Neuronal stem cell (in vitro differentiated cells): ENCODE measurements at regions not wholly inside any gene's neighbourhood (a gene's known extent, or its start where the extent isn't known, plus 50 kb on each side); places are given as distances from the start of the nearest gene placed in this dataset.
A peak's percentile ranks its signal among the peaks of the same experiment; 100 is the strongest.

ENCODE experiments used
- DNase-seq: peaks from one replicate; pipeline ENCODE4 v3.0.0-alpha.2; 2013; ENCODE audit warnings: low spot score
- H2AFZ ChIP-seq: one replicate; pipeline ENCODE4 v1.6.1; 2013; ENCODE audit warnings: mild to moderate bottlenecking, low read length, inconsistent platforms
- H2AK5ac ChIP-seq: 2 replicates; pipeline ENCODE4 v1.6.1; 2013; ENCODE audit warnings: low read depth, mild to moderate bottlenecking, inconsistent platforms, low read length, moderate library complexity, mixed read lengths
- H2BK120ac ChIP-seq: 2 replicates; pipeline ENCODE4 v1.6.1; 2013; ENCODE audit warnings: low read depth, mild to moderate bottlenecking, inconsistent platforms, low read length, moderate library complexity, mixed read lengths
- H2BK12ac ChIP-seq: one replicate; pipeline ENCODE4 v1.6.1; 2013; ENCODE audit warnings: low read length, inconsistent platforms
- H2BK15ac ChIP-seq: 2 replicates; pipeline ENCODE4 v1.6.1; 2013; ENCODE audit warnings: mild to moderate bottlenecking, low read length, inconsistent platforms, mixed read lengths
- H2BK5ac ChIP-seq: one replicate; pipeline ENCODE4 v1.6.1; 2013; ENCODE audit warnings: inconsistent platforms, mild to moderate bottlenecking, low read length, moderate library complexity
- H3K14ac ChIP-seq: one replicate; pipeline ENCODE4 v1.6.1; 2013; ENCODE audit warnings: low read length, inconsistent platforms
- H3K18ac ChIP-seq: 2 replicates; pipeline ENCODE4 v1.6.1; 2013; ENCODE audit warnings: low read length, inconsistent platforms
- H3K23ac ChIP-seq: 2 replicates; pipeline ENCODE4 v1.6.1; 2013; ENCODE audit warnings: low read depth, mild to moderate bottlenecking, mixed read lengths, low read length, inconsistent platforms; ENCODE audit not compliant: poor library complexity
- H3K27ac ChIP-seq: replicated peaks from 3 replicates; pipeline ENCODE4 v1.5.1; 2013; ENCODE audit warnings: low read length, inconsistent platforms
- H3K27me3 ChIP-seq, 3 experiments: 2 replicates each; pipeline ENCODE4 v1.6.1; 2013; ENCODE audit warnings: low read length in 3 of 3, mild to moderate bottlenecking in 2 of 3, inconsistent platforms in 1 of 3, low read depth in 1 of 3, mixed read lengths in 1 of 3, moderate library complexity in 1 of 3; ENCODE audit not compliant: control insufficient read depth in 3 of 3, insufficient read depth in 3 of 3
- H3K36me3 ChIP-seq, 2 donors: replicated peaks in 1 of 2; 2 replicates each; pipeline ENCODE4 v1.6.1; 2013; ENCODE audit warnings: low read length in 2 of 2; ENCODE audit not compliant: control insufficient read depth in 2 of 2, insufficient read depth in 2 of 2
- H3K4ac ChIP-seq: 2 replicates; pipeline ENCODE4 v1.6.1; 2013; ENCODE audit warnings: inconsistent platforms, mild to moderate bottlenecking, low read length, moderate library complexity
- H3K4me1 ChIP-seq, 2 donors: 1 replicate in 1 of 2; 2 replicates in 1 of 2; pipeline ENCODE4 v1.6.1; 2013; ENCODE audit warnings: low read length in 2 of 2, low read depth in 1 of 2; ENCODE audit not compliant: control insufficient read depth in 2 of 2, insufficient read depth in 1 of 2
- H3K4me2 ChIP-seq: one replicate; pipeline ENCODE4 v1.6.1; 2013; ENCODE audit warnings: mild to moderate bottlenecking, low read length, inconsistent platforms; ENCODE audit not compliant: insufficient read depth, poor library complexity, severe bottlenecking
- H3K4me3 ChIP-seq, 2 donors: 2 replicates each; pipeline ENCODE4 v1.5.1; 2013; ENCODE audit warnings: low read length in 2 of 2, mild to moderate bottlenecking in 2 of 2, inconsistent platforms in 1 of 2, moderate library complexity in 1 of 2
- H3K79me1 ChIP-seq: one replicate; pipeline ENCODE4 v1.6.1; 2013; ENCODE audit warnings: low read depth, mild to moderate bottlenecking, inconsistent platforms, low read length, moderate library complexity
- H3K9ac ChIP-seq: one replicate; pipeline ENCODE4 v1.6.1; 2013; ENCODE audit warnings: mild to moderate bottlenecking, low read depth, low read length, inconsistent platforms; ENCODE audit not compliant: poor library complexity
- H3K9me3 ChIP-seq, 2 donors: replicated peaks in 1 of 2; 2 replicates each; pipeline versions ENCODE3 to v1.6.1; 2013; ENCODE audit warnings: low read length in 2 of 2, mild to moderate bottlenecking in 2 of 2, inconsistent platforms in 1 of 2, low read depth in 1 of 2, mixed read lengths in 1 of 2, moderate library complexity in 1 of 2; ENCODE audit not compliant: control insufficient read depth in 2 of 2, insufficient read depth in 1 of 2
- H4K8ac ChIP-seq: one replicate; pipeline ENCODE4 v1.6.1; 2013; ENCODE audit warnings: low read depth, mild to moderate bottlenecking, inconsistent platforms, low read length, moderate library complexity
- H4K91ac ChIP-seq: one replicate; pipeline ENCODE4 v1.6.1; 2013; ENCODE audit warnings: low read length, low read depth, mild to moderate bottlenecking, inconsistent platforms; ENCODE audit not compliant: poor library complexity
- WGBS, 2 donors: extraction: QIAGEN DNeasy Blood & Tissue Kit; methylation state at CpG; one replicate each; pipeline ENCODE4 v1.1.7; 2013; ENCODE audit warnings: missing lambda C conversion rate in 2 of 2, mixed read lengths in 1 of 2; ENCODE audit not compliant: insufficient read length in 2 of 2, insufficient replicate concordance in 1 of 2; ENCODE audit errors: extremely low coverage in 2 of 2; 5-methylcytosine and 5-hydroxymethylcytosine counted together

DNA sequence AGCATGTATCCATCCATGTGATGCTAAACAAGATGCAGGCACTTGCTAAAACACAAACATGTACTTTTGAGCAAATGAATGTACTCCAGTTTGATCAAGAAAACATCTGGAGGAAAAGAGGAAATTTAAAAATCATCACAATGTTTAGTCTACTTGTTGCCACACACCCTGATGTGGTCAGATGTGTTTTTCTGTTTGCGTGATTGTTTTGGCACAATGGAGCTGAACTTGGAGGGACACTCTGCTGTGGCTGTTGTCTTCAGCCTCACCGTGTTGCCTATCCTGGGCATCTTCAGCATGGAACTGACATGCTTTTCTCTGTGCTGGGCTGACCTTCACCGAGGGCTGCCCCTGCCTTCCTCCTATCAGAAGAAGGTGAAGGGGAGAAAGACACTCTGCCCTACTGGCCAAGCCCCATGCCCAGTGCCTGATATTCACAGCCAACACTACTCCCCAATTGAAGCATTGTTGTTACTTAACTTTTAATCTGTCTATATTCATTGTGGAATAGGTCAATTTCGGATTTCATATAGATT is 268.3 kb upstream of the IGFBP3 start:
- Histone ChIP-seq H3K14ac (peak overlapping the region; percentile 10), H3K27ac (no peak overlapping the region), H3K9me3 (peaks cover 0 to 3% of the 10 kb centered on the region in 2 donors), H2BK5ac (no peak overlapping the region), H4K91ac (no peak overlapping the region), H2AK5ac (no peak overlapping the region), H3K4me1 (peaks cover 0 to 5% of the 10 kb centered on the region in 2 donors), H2BK120ac (no peak overlapping the region), H2BK15ac (no peak overlapping the region), H3K79me1 (no peaks in the 10 kb centered on the region), H3K23ac (no peak overlapping the region), H2BK12ac (no peak overlapping the region), H3K4ac (no peak overlapping the region), H3K4me2 (no peak overlapping the region), H3K36me3 (no peaks in the 10 kb centered on the region), H3K18ac (no peak overlapping the region), H3K9ac (no peak overlapping the region), H4K8ac (no peak overlapping the region), H3K4me3 (no peak overlapping the region), H2AFZ (no peak overlapping the region), H3K27me3 (no peaks in the 10 kb centered on the region)
- no CpG with 5 or more reads among the region's 4 CpGs for WGBS, 2 donors
- no peak for DNase-seq

DNA sequence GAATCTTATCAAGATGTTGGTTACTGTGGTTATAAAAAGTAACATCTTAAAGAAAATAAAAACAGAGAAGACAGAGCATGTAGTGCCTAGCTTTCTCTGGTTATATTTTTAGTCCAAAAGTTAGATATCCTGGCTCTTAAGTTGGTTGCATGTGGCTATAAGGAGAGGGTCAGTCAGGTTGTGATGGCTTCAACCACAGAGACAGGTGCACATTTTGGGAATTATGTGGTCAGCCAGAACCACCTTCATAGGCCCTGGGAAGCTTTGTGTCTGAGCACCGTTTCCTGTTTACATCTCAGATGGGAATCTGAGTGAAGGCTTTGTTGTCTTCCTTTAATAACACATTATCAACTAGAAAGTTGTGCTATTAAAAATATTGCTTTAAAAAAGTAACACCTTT is 265.1 kb upstream of the IGFBP3 start:
- H2AK5ac ChIP-seq = no peak overlapping the region
- DNase-seq = no peak
- WGBS, 2 donors = no CpG with 5 or more reads among the region's 1 CpG

DNA sequence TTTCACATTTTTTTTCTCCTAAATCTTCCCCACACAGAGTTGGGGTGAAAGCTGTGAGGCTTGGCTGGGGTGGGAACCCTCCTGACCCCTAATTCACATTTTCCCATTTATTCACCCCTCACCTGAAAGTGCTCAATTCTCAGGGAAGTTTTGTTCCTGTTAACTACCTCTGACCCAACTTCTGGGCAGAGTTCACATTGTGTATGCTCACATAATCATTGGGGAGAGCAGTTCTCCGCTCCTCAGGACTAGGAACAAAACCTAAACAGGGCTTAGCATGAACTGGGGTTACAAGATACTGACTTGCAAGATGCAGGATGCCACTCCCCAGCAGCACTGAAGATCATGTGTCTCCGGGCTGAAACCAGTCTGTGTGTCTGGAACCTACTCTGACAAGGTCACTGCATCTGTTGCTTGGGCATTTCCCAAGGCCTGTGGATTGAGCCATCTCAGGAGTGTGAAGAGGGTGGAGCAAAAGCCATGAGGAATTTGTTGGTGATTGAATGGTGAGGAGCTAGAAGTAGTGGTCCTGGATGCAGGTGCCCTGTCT is 258.1 kb upstream of the IGFBP3 start:
- peaks cover 3 to 5% of the 10 kb centered on the region in 2 donors for H3K9me3 ChIP-seq
- no peak overlapping the region for H2AFZ ChIP-seq
- H3K36me3 ChIP-seq = no peaks in the 10 kb centered on the region
- no peak overlapping the region for H3K14ac ChIP-seq
- H3K27me3 ChIP-seq = no peaks in the 10 kb centered on the region
- no peak overlapping the region for H4K91ac ChIP-seq
- H4K8ac ChIP-seq = peak overlapping the region; percentile 33
- no peak overlapping the region for H3K4me3 ChIP-seq
- H2AK5ac ChIP-seq = no peak overlapping the region
- no peaks in the 10 kb centered on the region for H3K4me1 ChIP-seq
- no peak overlapping the region for H3K9ac ChIP-seq
- H3K18ac ChIP-seq = no peak overlapping the region
- no peak for DNase-seq
- H3K23ac ChIP-seq = no peak overlapping the region
- H3K4me2 ChIP-seq = no peak overlapping the region
- no peak overlapping the region for H3K27ac ChIP-seq
- no peak overlapping the region for H2BK120ac ChIP-seq
- no CpG with 5 or more reads among the region's 2 CpGs for WGBS, 2 donors
- H2BK15ac ChIP-seq = no peak overlapping the region
- no peaks in the 10 kb centered on the region for H3K79me1 ChIP-seq
- H2BK12ac ChIP-seq = no peak overlapping the region
- no peak overlapping the region for H2BK5ac ChIP-seq
- no peak overlapping the region for H3K4ac ChIP-seq

More for the DNA sequence above, 265.1 kb upstream of the IGFBP3 start:
- Histone ChIP-seq H4K91ac (no peak overlapping the region), H2BK12ac (no peak overlapping the region), H2BK120ac (no peak overlapping the region), H3K4me2 (no peak overlapping the region), H3K36me3 (no peaks in the 10 kb centered on the region), H3K4ac (no peak overlapping the region), H2BK15ac (no peak overlapping the region), H3K27ac (no peak overlapping the region), H4K8ac (no peak overlapping the region), H2BK5ac (no peak overlapping the region), H2AFZ (no peak overlapping the region), H3K18ac (no peak overlapping the region), H3K27me3 (no peaks in the 10 kb centered on the region), H3K4me3 (no peak overlapping the region), H3K9me3 (peaks cover 3 to 5% of the 10 kb centered on the region in 2 donors), H3K4me1 (no peaks in the 10 kb centered on the region), H3K23ac (no peak overlapping the region), H3K14ac (no peak overlapping the region), H3K9ac (no peak overlapping the region), H3K79me1 (no peaks in the 10 kb centered on the region)

DNA sequence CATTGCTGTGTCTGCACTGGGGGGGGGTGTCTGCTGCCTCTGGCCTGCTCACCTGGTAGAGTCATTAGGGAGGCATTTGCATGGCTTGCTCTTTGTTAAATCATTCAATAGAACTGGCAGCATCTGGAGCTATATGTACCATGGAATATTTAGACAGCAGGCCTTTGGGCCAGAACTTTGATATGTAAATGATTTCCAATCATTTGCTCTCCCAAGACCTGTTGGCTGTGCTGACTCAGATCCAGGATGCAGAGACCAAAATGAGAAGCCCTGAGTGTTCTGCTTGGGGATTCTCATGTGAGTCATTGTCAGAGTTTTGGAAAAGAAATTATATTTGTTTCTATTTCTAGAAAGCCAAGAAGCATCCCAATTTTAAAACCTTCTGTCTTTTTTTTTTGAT is 257.6 kb upstream of the IGFBP3 start:
- H3K27me3 ChIP-seq = no peaks in the 10 kb centered on the region
- H3K4me3 ChIP-seq = no peak overlapping the region
- no peak overlapping the region for H2AK5ac ChIP-seq
- no peak overlapping the region for H2BK15ac ChIP-seq
- no peaks in the 10 kb centered on the region for H3K79me1 ChIP-seq
- H2BK120ac ChIP-seq = no peak overlapping the region
- no peaks in the 10 kb centered on the region for H3K36me3 ChIP-seq
- H3K4me1 ChIP-seq = peaks cover 0 to 3% of the 10 kb centered on the region in 2 donors
- H4K91ac ChIP-seq = no peak overlapping the region
- H3K14ac ChIP-seq = no peak overlapping the region
- H3K9me3 ChIP-seq = peaks cover 3 to 5% of the 10 kb centered on the region in 2 donors
- no peak overlapping the region for H4K8ac ChIP-seq
- no peak for DNase-seq
- H3K23ac ChIP-seq = no peak overlapping the region
- H2BK5ac ChIP-seq = no peak overlapping the region
- H3K9ac ChIP-seq = no peak overlapping the region
- H3K4ac ChIP-seq = no peak overlapping the region
- H2AFZ ChIP-seq = no peak overlapping the region
- no peak overlapping the region for H2BK12ac ChIP-seq
- H3K4me2 ChIP-seq = no peak overlapping the region
- no peak overlapping the region for H3K18ac ChIP-seq
- no peak overlapping the region for H3K27ac ChIP-seq
